OCI-LY7 (cell line): ENCODE measurements at regions not wholly inside any gene's neighbourhood (a gene's known extent, or its start where the extent isn't known, plus 50 kb on each side); places are given as distances from the start of the nearest gene placed in this dataset.
"Not testable (repeated sequence)": the region's sequence is repeated elsewhere in the genome, so short reads cannot be mapped to it uniquely, and the experiment has no call there.

Experiments used
- BruUV-seq: library from RNA; stranded (reverse); fragments of 400-500 nt; replicated peaks from 2 replicates; lab custom pipeline; 2021; lab: Mats Ljungman, UMichigan
- CTCF ChIA-PET: fragments of 300-600 bp; sonication (Branson Sonifier 250); formaldehyde crosslinking; loops from one replicate; lab custom pipeline; 2022; ENCODE audit warnings: antibody characterized with exemption; ENCODE audit not compliant: unreplicated experiment; lab: Charles Lee
- POLR2A ChIA-PET: fragments of 300-600 bp; sonication (Branson Sonifier 250); formaldehyde crosslinking; loops from one replicate; lab custom pipeline; 2022; ENCODE audit warnings: antibody characterized with exemption; lab: Charles Lee
- DNase-seq: peaks from one replicate; pipeline ENCODE4 v3.0.0-alpha.2; 2015; ENCODE audit warnings: low spot score
- H2AFZ ChIP-seq: fragments of 200-600 bp; sonication (generic), shearing (Covaris generic); 2 replicates; pipeline ENCODE4 v1.6.1; 2014; ENCODE audit warnings: mild to moderate bottlenecking, antibody characterized with exemption, low read length, moderate library complexity
- H3K27ac ChIP-seq: fragments of 200-600 bp; sonication (generic); 2 replicates; pipeline ENCODE4 v1.5.1; 2014; ENCODE audit warnings: mixed run types, low read depth, mild to moderate bottlenecking, moderate library complexity, low read length, inconsistent platforms; ENCODE audit not compliant: poor library complexity, severe bottlenecking
- H3K36me3 ChIP-seq: fragments of 200-600 bp; sonication (generic); 2 replicates; pipeline ENCODE4 v1.6.1; 2014; ENCODE audit warnings: mild to moderate bottlenecking, antibody characterized with exemption, low read length, moderate library complexity, mixed read lengths; ENCODE audit not compliant: insufficient read depth
- H3K4me1 ChIP-seq: fragments of 200-600 bp; sonication (generic); 2 replicates; pipeline ENCODE4 v1.5.1; 2014; ENCODE audit warnings: mild to moderate bottlenecking, low read length; ENCODE audit not compliant: insufficient read depth, poor library complexity, severe bottlenecking
- H3K4me2 ChIP-seq: fragments of 200-600 bp; sonication (generic); 2 replicates; pipeline ENCODE4 v1.6.1; 2014; ENCODE audit warnings: mild to moderate bottlenecking, low read length
- H3K4me3 ChIP-seq: fragments of 200-600 bp; sonication (generic); 2 replicates; pipeline ENCODE4 v1.5.1; 2014; ENCODE audit warnings: mild to moderate bottlenecking, low read depth, low read length; ENCODE audit not compliant: poor library complexity, severe bottlenecking
- H3K79me2 ChIP-seq: fragments of 200-600 bp; sonication (generic); 2 replicates; pipeline ENCODE4 v1.6.1; 2016; ENCODE audit warnings: low read depth, mild to moderate bottlenecking, low read length, moderate library complexity, mixed read lengths; ENCODE audit not compliant: insufficient read depth
- H3K9me2 ChIP-seq: fragments of 200-600 bp; sonication (generic); 2 replicates; pipeline ENCODE4 v1.6.1; 2016; ENCODE audit warnings: mild to moderate bottlenecking, low read length, mixed read lengths; ENCODE audit not compliant: insufficient read depth
- H3K9me3 ChIP-seq: fragments of 200-600 bp; sonication (generic); 2 replicates; pipeline ENCODE4 v1.6.1; 2014; ENCODE audit warnings: mild to moderate bottlenecking, mixed run types, low read length, mixed read lengths
- H4K20me1 ChIP-seq: fragments of 200-600 bp; sonication (generic); 2 replicates; pipeline ENCODE4 v1.6.1; 2014; ENCODE audit warnings: mild to moderate bottlenecking, antibody characterized with exemption, low read length, moderate library complexity, mixed read lengths; ENCODE audit not compliant: insufficient read depth
- EZH2phosphoT487 ChIP-seq: fragments of 200-600 bp; sonication (generic); IDR thresholded peaks from 2 replicates; pipeline ENCODE4 v1.6.1; 2018; ENCODE audit warnings: low read depth, borderline replicate concordance, mild to moderate bottlenecking, mixed run types, antibody characterized with exemption, low read length, moderate library complexity, mixed read lengths
- intact Hi-C: fragments of 100-400 bp; cut with micrococcal nuclease; formaldehyde crosslinking; loops from one replicate; pipeline ENCODE4 v1.10.0; 2022; ENCODE audit not compliant: unreplicated experiment
- TF ChIP-seq, protein P1 (sequence below): fragments of 200-600 bp; sonication (generic); conservative IDR thresholded peaks from 2 replicates; pipeline ENCODE4 v1.5.1; 2014; ENCODE audit warnings: mild to moderate bottlenecking, antibody characterized with exemption, low read length, moderate library complexity, mixed read lengths

DNA sequence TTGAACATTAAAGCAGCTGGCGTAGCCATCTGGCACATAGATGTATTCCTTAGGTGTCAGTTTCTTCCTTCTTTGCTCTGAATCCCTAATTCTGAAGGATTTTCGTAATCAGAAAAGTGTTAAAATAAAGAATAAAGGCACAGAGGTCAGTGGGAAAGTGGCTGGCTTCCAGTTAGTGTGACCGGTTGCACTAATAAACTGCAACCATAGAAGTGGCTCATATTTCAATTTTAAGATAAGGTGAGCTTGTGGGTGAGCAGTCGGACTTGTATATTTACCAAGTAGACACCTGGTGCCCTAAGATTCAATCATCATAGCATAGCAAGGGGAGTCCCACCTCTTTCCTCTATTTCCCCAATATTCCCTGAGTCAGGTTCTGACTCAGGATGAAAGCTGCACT, 459.6 kb downstream of the ACTL7B start:
- H3K4me1 ChIP-seq = no peaks in the 10 kb centered on the region
- H3K9me2 ChIP-seq = no peaks in the 10 kb centered on the region
- TF ChIP-seq, protein P1, sequence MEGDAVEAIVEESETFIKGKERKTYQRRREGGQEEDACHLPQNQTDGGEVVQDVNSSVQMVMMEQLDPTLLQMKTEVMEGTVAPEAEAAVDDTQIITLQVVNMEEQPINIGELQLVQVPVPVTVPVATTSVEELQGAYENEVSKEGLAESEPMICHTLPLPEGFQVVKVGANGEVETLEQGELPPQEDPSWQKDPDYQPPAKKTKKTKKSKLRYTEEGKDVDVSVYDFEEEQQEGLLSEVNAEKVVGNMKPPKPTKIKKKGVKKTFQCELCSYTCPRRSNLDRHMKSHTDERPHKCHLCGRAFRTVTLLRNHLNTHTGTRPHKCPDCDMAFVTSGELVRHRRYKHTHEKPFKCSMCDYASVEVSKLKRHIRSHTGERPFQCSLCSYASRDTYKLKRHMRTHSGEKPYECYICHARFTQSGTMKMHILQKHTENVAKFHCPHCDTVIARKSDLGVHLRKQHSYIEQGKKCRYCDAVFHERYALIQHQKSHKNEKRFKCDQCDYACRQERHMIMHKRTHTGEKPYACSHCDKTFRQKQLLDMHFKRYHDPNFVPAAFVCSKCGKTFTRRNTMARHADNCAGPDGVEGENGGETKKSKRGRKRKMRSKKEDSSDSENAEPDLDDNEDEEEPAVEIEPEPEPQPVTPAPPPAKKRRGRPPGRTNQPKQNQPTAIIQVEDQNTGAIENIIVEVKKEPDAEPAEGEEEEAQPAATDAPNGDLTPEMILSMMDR = no peak
- TF ChIP-seq EZH2phosphoT487 = no peak
- no peak overlapping the region for H2AFZ ChIP-seq
- CTCF ChIA-PET = no interaction called here
- BruUV-seq = no TSS peak
- no peak overlapping the region for H3K27ac ChIP-seq
- DNase-seq = no peak
- POLR2A ChIA-PET = no interaction called here
- H3K36me3 ChIP-seq = no peaks in the 10 kb centered on the region
- no peak overlapping the region for H3K4me2 ChIP-seq
- H3K4me3 ChIP-seq = no peak overlapping the region
- no peaks in the 10 kb centered on the region for H3K79me2 ChIP-seq
- intact Hi-C loops = no loop called here
- H3K9me3 ChIP-seq = no peaks in the 10 kb centered on the region
- H4K20me1 ChIP-seq = no peaks in the 10 kb centered on the region

DNA sequence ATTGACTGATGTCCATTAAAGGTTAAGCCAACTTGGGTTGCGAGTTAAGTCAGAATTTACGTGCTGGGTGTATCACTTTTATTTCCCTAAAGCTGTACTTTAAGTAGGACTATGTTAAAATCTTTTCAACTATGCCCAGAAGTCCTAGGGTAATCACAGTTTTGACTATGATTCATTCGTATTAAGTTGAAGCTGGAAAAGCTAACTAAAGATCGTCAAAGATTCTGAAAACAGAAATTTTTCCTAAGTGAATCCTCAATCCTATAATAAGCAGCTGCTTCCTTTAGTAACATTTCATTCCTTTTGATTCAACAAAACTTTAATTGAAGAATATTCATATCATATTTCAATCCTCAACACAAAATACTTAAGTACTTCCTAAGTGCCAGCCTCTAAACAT, 460.4 kb downstream of the ACTL7B start:
- intact Hi-C loops = no loop called here

DNA sequence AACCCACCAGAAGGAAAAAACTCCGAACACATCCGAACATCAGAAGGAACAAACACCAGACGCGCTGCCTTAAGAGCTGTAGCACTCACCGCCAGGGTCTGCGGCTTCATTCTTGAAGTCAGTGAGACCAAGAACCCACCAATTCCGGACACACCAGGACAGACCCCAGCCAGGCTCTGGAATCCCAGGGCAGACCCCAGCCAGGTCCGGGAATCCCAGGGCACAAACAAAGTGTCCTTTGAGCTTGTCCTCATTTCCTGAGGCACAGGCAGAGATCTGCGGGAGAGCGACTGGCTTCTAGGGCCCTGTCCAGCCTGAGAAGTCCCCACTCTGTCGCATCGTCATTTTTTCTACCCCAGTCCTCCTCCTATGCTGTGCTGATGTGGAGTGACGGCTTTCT, 461.1 kb downstream of the ACTL7B start:
- Histone ChIP-seq H3K9me3 (no peaks in the 10 kb centered on the region), H3K79me2 (no peaks in the 10 kb centered on the region), H3K9me2 (no peaks in the 10 kb centered on the region), H2AFZ (no peak overlapping the region), H3K4me3 (no peak overlapping the region), H3K27ac (no peak overlapping the region), H3K36me3 (no peaks in the 10 kb centered on the region), H3K4me2 (no peak overlapping the region), H4K20me1 (no peaks in the 10 kb centered on the region), H3K4me1 (no peaks in the 10 kb centered on the region)
- DNase-seq = no peak
- CTCF ChIA-PET = no interaction called here
- no peak for TF ChIP-seq EZH2phosphoT487
- TF ChIP-seq, protein P1 = no peak
- no TSS peak for BruUV-seq
- intact Hi-C loops = no loop called here
- POLR2A ChIA-PET = no interaction called here

More for the DNA sequence above, 460.4 kb downstream of the ACTL7B start:
- H3K9me3 ChIP-seq = no peaks in the 10 kb centered on the region
- CTCF ChIA-PET = no interaction called here
- no peaks in the 10 kb centered on the region for H4K20me1 ChIP-seq
- POLR2A ChIA-PET = no interaction called here
- no peak overlapping the region for H3K4me2 ChIP-seq
- H2AFZ ChIP-seq = no peak overlapping the region
- H3K27ac ChIP-seq = no peak overlapping the region
- no peak overlapping the region for H3K4me3 ChIP-seq
- H3K79me2 ChIP-seq = no peaks in the 10 kb centered on the region
- DNase-seq = no peak
- no peaks in the 10 kb centered on the region for H3K36me3 ChIP-seq
- no peak for TF ChIP-seq EZH2phosphoT487
- TF ChIP-seq, protein P1 = no peak
- H3K9me2 ChIP-seq = no peaks in the 10 kb centered on the region
- no peaks in the 10 kb centered on the region for H3K4me1 ChIP-seq
- no TSS peak for BruUV-seq

DNA sequence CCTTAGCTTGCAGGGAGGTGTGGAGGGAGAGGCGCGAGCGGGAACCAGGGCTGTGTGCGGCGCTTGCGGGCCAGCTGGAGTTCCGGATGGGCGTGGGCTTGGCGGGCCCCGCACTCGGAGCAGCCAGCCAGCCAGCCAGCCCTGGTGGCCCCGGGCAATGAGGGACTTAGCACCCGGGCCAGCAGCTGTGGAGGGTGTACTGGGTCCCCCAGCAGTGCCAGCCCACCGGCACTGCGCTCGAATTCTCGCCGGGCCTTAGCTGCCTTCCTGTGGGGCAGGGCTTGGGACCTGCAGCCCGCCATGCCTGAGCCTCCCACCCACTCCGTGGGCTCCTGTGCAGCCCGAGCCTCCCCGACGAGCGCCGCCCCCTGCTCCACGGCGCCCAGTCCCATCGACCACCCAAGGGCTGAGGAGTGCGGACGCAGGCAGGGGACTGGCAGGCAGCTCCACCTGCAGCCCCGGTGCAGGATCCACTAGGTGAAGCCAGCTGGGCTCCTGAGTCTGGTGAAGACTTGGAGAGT, 462.2 kb downstream of the ACTL7B start:
- H3K27ac ChIP-seq, H4K20me1 ChIP-seq, DNase-seq, H3K4me2 ChIP-seq, H3K4me3 ChIP-seq, POLR2A ChIA-PET, intact Hi-C loops, H3K4me1 ChIP-seq, CTCF ChIA-PET, H3K79me2 ChIP-seq, H2AFZ ChIP-seq, H3K9me2 ChIP-seq, H3K36me3 ChIP-seq, BruUV-seq, H3K9me3 ChIP-seq: not testable (repeated sequence)
